SHP77 treated with DMSO at 0.1 percent for 48 hours (cell line): ENCODE measurements at regions not wholly inside any gene's neighbourhood (a gene's known extent, or its start where the extent isn't known, plus 50 kb on each side); places are given as distances from the start of the nearest gene placed in this dataset.

Source experiments
- DNase-seq: peaks from one replicate; lab custom pipeline; 2025; lab: John Stamatoyannopoulos, UW

DNA sequence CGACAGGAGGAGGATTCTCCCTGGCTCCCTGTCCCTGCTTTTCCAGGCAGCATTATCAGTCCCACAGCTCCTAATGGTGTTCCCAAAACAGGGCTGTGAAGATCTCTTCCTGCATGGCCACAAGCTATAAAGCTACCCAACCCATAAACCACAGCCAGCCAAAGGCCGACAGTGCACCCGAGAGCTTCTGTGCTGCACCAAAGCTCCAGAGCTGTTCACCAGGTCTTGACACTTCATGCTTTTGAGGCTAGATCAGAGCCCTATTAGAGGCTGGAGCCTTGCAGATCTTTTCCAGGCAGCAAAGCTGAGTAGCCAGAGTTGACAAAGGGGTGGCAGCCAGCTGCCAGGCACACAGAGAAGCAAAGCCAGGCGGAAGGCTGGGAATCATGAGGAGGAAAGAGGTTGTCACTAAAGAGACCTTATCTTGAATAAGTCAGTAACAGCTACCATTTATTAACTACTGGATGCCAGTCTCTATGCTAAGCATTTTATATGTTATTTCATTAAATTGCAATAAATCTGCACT, 180.4 kb downstream of the KATNAL1 start:
- DNase-seq, result no peak

DNA sequence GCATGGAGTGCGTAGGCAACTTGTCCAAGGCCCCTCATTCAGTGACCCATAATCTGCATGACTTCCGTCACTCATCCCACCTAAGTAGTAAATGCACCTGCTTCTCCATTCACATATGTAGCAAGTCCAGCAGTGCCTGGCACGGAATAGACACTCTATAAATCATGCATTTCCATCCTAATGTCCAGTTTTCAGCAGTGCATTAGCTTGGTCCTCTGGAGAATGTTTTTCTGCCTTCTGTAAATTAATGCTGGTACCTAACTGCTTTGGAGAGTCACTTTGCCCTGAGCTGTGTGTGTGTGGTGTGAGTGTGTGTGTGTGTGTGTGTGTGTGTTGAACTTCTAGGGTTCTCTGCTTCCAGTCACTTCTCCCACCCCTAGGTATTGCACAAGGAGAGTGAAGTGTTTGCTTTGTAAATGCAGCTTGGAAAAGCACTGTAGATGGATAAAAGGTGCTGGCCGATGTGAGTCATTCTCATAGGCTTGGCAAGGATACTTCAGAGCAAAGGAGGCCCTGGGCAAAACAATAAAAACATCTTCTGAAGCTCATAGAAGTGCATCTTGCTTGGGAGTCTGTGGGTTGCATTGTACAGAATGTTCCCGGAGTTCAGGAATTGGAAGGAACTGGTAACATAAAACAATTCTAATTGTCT, 181.8 kb downstream of the KATNAL1 start:
- DNase-seq, result peak; percentile 15

DNA sequence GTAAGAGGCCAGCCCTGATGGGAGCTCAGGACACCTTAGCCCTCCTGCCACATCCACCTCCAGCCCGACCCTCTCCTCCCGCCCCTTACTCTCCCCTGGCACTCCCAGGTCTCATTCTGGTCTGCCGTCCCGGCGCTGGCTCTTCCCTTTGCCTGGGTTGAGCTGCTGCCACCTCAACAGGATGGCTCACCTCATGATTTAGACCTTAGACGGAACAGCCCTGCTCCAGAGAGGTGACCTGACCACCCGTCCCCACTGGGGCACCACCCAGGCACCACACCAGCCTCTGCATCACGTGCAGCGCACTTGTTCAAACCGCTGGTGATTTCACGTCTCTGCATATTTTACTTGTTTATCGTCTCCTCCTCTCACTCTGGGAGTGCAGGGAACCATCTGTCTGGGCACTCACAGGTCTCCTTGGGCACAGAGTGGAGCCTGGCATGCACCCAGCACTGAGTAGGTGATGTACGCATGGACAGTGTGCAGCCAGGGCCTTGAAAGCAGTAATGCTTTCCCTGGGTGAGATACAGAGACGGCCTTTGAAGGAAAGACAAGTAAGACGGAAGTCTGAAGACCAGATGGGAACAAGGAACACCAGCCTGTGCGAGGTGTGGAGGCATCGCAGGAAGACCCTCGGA, 183.1 kb downstream of the KATNAL1 start:
- DNase-seq, result no peak

DNA sequence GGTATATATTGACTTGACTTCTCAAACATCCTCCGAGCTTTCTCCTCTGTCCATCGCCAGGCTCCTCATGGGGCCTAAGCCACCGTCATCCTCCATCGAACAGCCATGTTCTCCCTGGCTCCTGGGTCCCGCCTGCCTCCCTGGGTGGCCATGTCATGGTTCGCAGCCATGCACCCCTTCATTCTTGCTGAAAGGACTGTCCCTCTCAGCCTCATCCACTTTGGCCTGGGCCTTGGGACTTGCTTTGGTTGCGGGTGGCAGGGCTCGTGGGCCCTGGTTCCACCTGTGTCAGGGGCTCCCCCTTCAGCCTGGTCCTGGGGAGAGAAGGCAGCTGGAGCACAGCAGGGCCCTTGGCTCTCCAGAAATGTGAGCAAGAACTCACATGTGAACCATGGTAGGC, 183.8 kb downstream of the KATNAL1 start:
- no peak for DNase-seq

DNA sequence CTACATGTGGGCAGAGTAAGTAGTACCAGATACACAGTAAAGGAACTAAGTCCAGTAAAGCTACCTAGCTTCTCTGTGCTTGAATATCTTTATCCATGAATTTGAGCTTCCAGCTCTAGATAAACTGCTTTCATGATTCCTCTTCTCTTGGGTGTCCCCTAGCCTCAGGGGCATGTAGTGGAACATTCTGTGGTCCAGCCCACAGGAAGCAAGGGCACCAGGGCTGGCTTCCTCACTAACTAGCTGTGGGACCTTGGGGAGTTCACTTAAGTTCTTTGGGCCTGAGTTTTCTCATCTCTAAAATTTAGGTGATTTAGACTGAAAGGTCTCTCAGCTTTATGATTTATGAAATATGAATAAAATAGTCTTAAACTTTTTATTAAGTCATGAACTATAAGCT, 185.7 kb downstream of the KATNAL1 start:
- DNase-seq, result no peak

DNA sequence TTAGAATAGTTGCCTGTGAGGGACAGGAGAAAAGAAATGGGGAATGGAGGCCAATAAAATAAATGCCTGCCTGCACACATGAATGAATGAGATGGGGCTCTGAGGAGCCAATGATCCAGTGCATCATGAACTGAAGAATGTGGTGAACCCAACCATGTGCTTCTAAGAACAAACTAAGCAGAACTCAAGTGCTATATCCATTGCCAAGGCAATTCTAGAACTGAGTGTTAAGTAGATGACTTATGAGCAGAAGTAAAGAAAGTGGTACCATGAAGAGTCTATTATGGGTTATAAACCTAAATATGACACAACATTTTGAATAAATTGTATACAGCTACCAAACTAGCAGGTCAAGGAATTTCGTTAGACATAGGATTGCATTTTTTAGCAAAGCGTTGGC, 186.1 kb downstream of the KATNAL1 start:
- DNase-seq, result no peak

DNA sequence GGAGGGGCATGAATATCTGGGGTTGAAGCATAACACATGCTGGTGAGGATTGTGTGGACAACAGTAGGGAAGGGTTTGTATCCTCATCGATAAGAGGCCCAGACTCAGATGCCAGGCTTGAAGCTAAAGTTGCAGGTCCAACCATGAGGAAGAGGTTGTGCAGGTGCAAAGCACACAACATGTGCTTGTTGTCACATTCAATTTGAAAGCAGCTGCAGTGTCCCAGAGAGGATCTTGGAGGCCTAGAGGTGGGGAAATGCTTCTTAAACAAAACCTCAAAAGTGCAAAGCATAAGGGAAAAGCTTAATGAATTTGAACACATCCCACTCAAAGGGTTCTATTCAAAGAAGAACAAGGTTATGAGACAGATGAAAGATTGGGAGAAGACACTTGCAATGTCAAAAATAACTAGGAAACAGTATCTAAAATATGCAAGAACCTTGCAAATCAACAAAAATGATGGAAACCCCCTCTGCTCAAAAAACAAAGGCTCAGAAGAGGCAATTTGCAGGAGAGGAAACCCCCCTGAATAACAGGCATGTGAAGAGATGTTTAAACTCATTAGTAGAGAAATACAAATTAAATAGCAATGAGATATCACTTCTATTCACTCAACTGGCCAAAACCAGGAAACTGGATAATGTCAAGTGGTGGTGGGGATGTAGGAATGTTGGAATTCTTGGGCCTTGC, 187.1 kb downstream of the KATNAL1 start:
- DNase-seq, result no peak

DNA sequence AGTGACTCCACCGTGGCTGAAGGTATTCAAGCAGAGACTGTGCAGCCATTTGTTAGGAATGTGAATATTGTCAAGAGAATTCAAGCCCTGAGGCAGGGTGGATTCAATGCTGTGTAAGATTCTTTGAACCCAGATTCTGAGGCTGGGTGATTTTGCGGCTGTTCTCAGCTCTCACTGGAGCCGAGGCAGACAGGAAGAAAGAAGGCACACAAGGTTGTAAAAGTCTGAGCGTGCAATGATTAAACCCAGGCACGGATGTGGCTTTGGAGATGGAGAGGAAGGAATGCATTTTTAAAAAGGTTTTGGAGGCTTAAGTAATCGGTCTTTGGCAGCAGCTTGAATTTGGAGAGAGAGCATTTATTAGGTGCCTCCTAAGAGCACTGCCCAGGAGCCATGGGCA, 187.9 kb downstream of the KATNAL1 start:
- no peak for DNase-seq

DNA sequence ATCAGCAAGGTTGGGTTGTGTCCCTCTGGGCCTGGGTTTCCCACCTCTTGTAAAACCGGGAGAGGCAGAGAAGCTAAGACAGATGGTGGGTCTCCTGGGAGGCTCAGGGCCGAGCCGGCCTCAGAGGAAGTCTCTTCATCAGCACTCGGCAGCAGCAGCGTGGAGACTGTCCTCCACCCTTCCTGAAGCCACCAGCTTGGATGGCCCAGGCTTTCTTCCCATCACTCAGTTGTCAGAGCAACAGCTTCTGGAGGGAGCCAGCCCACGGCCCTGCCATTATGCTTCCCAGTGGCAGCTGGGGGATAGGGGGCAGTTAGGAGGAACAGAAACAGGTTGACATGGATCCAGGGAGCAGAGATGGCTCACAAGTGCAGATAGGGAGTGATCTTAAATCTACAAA, 191.0 kb downstream of the KATNAL1 start:
- no peak for DNase-seq

DNA sequence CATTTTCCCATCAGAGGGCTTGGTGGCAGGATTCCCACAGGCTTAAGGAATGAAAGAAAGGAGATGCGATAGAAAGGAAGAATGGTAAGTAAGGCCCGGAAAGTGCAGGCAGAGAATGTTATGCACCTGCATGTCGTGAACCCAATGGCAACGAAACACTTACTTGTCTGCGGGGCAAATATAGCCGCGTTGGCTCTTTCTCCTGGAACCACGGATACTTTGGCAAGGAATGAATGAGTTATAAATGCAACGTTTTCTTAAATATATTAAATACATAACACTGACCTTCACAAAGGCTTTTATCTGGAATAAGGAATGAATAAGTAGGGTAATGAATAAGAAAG, 192.1 kb downstream of the KATNAL1 start:
- DNase-seq, result no peak

DNA sequence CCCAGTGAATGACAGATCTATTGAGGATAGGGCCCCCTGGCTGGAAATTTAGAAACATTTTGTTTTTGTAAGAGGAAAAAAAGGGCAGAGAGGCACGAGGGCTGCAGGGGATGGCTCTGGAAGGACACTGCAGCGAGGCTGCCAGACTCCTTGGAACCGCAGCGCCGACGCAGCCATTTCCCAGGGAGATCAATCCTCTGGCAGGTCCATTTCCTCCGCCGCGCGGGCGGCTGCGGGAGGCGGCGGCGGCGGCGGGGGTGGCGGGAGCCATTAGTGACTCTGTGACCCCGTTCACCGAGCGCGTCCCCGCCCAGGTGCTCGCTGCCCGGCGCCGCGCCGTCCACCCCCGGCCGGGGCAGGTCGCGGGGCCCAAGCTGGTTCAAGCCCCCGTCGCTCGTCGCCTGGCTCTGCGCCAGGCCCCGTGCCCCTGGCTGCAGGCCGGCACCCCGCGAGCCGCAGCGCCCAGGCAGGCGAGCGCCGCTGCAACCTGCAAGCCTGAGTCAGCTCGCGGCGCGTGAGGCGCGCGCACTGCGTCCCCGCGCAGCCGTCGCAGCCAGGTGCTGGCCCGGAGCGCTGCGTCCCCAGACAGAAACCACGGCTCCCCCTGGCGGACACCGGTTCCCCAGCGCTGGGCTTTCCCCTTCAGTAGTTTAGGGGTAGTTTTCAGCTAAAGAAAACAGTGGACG, 192.6 kb downstream of the KATNAL1 start:
- peak; percentile 60 for DNase-seq

DNA sequence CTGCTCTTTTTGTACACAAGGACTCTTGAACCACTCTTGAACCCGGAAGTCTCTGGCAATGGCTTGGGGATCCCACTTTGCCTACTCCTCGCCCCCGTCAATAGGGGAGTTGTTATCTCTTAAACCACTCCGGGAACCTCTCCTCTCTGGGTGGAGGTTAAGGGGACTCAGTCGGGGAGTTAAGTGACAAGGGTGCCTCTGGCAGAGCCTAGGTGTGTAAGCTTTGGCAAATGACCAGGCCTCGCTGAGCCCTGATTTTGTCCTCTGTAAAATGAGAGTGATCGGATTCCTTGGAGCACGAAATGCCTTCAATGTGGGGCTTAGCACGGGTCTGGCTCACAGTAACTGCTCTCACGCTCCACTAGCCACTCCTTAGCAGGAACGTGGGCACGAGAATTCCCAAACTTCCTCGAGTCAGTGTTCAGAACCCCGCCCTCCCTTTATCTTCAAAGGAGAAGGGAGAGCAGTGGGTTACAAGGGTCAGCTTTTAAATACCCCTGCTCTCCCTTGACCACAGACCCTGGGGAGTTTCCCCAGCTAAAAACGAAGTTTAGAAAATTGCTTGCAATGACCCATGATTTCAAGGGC, 193.3 kb downstream of the KATNAL1 start:
- DNase-seq, result no peak

DNA sequence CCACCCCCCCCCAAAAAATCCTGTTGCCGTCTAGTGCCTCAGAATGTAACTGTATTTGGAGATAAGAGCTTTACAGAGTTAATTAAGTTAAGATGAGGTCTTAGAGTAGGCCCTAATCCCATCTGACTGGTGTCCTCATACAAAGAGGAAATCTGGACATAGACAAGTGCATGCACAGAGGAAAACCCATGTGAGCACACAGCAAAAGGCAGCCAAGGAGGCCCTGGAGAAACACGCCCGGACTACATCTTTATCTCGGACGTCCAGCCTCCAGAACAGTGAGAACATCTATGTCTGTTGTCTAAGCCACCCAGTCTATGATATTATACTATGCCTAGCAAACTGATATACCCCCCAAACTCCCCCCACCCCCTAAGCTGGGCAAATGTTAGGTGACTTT, 193.8 kb downstream of the KATNAL1 start:
- DNase-seq, result no peak

DNA sequence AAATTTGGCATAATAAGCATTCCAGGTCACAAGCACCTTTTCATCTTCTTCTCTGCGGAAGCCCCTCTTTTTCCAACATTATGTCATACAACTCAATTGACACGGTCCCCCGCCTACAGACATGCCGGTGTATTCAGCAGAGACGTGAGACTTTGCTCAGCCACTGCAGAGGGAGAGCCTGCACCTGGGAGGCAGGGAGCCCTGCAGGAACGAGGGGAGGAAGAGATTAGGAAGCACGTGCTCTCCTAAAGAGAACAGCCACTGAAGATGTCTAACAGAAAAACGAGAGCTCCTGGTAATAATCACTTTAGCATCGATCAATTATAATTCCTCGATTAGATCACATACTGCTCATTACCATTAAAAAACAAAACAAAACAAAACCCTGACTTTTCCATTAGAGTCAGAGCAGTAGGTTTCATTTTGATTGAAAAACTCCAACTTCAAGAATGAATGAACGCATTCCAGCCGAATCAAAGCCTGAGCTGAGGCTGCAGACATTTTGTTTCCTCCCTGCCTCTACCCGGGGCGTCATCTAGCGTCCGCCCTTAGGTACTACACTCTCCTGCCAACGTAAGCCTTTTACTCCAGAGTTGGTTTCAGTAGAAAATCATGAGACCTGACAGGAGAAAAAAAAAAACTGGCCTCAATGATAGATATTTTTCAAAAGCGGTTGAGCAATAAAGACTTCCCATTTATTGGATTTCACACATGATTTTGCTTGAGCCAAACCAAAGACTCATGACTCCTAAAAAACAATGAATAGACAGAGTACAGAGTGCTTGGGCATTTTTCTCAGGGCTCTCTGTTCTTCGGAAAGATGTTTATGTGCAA, 194.5 kb downstream of the KATNAL1 start:
- DNase-seq, result peak; percentile 46

DNA sequence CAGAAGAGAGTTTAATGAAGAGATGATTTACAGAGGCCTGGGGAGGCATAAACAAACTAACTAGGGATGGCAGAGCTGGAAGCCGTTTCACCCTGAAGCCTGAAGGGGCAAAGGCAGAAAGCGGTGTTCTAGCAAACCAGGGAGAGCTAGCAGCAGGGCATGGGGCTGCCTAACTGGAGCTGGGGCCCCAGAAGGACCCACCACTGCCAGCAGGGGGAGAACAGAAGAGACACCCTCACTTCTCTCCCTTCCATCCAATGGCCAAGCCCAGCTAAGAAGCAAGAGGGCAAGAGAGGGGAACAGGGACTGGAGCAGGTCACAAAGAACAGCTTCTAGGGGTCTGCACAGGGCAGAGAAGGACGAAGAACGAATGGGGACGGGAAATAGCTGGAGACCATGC, 195.5 kb downstream of the KATNAL1 start:
- no peak for DNase-seq

DNA sequence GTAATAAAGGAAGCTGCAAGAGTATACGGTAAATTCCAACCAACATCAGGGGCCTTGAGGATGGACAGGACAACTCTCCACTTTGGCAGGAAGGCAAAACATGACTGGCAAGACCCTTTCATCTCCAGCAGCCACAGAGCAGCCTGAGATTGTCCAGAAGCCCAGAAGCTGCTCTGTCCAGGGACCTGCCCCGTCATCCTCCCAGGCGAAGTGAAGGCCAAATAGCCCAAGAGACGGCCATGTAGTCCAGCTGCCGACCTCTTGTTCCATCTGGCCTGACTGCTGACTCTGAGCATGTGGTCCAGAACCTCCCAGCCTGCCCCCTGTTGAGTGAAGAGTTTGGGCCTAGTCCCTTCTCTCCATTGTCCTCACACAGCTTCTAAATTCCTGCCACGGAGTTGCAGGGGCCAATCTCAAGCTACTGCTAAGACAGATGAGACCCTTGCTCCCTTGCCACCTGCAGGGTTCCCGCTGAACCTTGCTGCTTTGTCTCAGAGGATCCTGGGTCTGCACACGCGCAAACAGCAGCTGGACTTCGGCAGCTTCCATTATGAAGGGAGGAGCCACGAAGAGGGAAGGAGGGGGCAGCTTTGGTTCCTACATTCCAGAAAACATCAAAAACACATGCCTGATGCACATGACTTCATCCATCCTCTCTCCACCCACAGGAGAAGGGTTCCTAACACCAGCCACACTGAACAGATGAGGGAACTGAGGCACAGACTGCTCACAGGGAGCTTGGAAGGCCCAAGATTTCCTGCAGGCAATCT, 196.9 kb downstream of the KATNAL1 start:
- DNase-seq, result no peak

DNA sequence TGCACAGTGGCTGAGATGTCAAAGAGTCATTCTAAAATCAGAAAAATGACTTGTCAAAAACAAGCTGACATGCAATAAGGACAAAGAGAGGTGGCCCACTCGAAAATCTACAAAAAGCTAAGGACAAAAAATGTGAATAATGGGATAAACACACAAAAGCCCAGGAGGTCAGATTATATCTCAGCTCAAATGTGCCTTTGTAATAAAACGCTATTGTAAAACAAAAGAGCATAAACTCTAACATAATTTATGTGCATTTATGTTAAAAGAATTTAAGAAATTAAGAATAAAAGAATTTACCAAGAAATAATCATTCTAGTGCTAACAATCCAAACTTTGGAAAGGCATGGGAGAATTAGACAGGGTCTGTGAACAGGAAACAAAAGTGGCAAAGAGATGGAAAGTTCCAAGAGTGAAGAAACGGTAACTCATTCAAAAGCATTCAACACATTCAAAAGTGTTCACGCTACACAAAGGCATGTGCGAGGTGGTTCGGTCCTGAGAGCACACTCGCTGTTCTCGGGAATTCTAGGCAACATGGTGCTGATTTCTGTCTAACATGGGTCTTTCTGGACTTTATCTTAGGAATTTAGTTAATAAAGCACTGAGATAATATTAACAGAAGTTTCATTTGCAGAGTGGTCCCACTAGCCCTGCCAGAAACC, 197.7 kb downstream of the KATNAL1 start:
- DNase-seq, result no peak

DNA sequence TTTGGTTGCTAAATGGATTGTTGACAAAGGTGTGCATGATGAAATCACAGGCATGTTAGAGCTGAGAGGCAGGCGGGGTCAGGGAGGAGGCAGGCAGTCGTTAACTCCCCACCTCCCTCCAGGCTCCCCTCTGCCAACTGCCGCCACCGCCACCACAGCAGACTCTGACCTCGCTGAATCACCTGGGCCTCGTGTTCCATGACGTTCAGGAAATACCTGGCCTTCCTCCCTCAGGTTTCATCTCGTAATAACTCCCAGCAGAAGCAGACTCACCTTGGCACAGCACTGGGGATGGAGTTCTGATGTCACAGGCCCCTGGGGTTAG, 198.5 kb downstream of the KATNAL1 start:
- no peak for DNase-seq

DNA sequence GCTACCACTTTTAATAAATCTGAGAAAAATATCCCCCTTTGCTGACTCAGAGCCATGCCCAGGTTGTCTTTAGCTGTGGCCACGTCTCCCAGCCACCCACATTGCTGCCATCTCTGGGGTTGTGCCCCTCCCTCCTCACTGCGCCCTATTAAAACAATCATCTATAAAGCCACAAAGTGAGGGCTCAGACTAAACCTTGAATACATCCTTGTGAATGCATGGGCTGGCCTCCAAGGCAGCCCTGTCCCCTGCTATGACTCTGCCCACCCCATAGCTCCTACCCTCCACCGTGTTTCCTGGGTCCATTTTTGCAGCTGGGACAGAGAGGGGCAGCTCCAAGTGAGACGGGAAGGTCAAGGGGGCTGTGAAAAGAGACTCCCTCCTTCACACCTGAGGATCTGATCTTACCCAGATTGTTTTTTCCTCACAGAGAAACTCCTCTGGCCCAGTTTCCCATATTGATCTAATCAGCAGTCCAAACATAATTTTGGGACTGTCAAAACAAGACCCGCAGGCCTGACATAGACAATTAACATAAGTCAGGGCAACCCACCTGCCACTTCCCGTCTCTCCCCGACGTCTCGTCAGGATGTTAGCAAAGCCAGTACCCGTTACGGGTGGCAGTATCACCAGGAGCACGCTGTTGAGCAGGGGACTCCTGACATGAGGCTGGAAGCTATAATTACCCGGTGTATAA, 199.0 kb downstream of the KATNAL1 start:
- DNase-seq, result no peak
